DMS 273 (cell line): ENCODE measurements at regions not wholly inside any gene's neighbourhood (a gene's known extent, or its start where the extent isn't known, plus 50 kb on each side); places are given as distances from the start of the nearest gene placed in this dataset.

ENCODE experiments used
- DNase-seq: peaks from one replicate; lab custom pipeline; 2025; ENCODE audit not compliant: unreplicated experiment; lab: John Stamatoyannopoulos, UW

- DNase-seq = no peak
These were observed 53.5 kb upstream of the ARL8B start for GRCh38 chr3:5068531-5069050.

- no peak for DNase-seq
These were observed 52.5 kb upstream of the ARL8B start for GRCh38 chr3:5069627-5070026.

GRCh38 chr3:5071061-5071460 is 51.0 kb upstream of the ARL8B start:
- peak; percentile 25 for DNase-seq

- DNase-seq = no peak
These were observed 49.8 kb upstream of the ARL8B start for GRCh38 chr3:5072100-5072816.
